GM12878 (cell line): ENCODE measurements at regions not wholly inside any gene's neighbourhood (a gene's known extent, or its start where the extent isn't known, plus 50 kb on each side); places are given as distances from the start of the nearest gene placed in this dataset.
"Not testable (repeated sequence)": the region's sequence is repeated elsewhere in the genome, so short reads cannot be mapped to it uniquely, and the experiment has no call there.

Experiments used
- ATAC-seq: fragments of 200-7000 bp; cut with Tn5 transposase; 3 replicates; pipeline ENCODE4 v1.9.1; 2020; ENCODE audit warnings: mild to moderate bottlenecking, moderate library complexity
- BruUV-seq: library from RNA; stranded (reverse); fragments of 400-500 nt; replicated peaks from 2 replicates; lab custom pipeline; 2021; lab: Mats Ljungman, UMichigan
- CTCF ChIA-PET: fragments of 300-600 bp; sonication (Branson Sonifier 250); formaldehyde crosslinking; extraction: SDS; loops from one replicate; lab custom pipeline; 2021; ENCODE audit warnings: inconsistent platforms; lab: Yijun Ruan, JAX
- POLR2A ChIA-PET: fragments of 350-600 bp; formaldehyde crosslinking; extraction: SDS; loops from one replicate; lab custom pipeline; 2021; ENCODE audit warnings: inconsistent platforms; lab: Charles Lee
- RAD21 ChIA-PET: fragments of 300-600 bp; sonication (Branson Sonifier 250); formaldehyde crosslinking; loops from one replicate; lab custom pipeline; 2023; ENCODE audit warnings: antibody characterized with exemption; ENCODE audit not compliant: unreplicated experiment; lab: Charles Lee
- SMC1A ChIA-PET: fragments of 300-600 bp; sonication (Branson Sonifier 250); formaldehyde crosslinking; loops from one replicate; lab custom pipeline; 2023; ENCODE audit not compliant: unreplicated experiment, uncharacterized antibody; lab: Charles Lee
- DNase-seq: peaks from one replicate; pipeline ENCODE4 v3.0.0-alpha.2; 2011; ENCODE audit warnings: low read depth, low spot score
- FAIRE-seq: peaks from 3 replicates; lab custom pipeline; 2011; peaks lifted over from hg19 to GRCh38; lab: Jason Lieb, UNC
- H2AFZ ChIP-seq: 2 replicates; pipeline ENCODE4 v1.6.0; 2011; ENCODE audit warnings: low read depth, low read length, control low read depth; ENCODE audit not compliant: control insufficient read depth
- H3K27ac ChIP-seq: 2 replicates; pipeline ENCODE4 v1.5.1; 2011; ENCODE audit warnings: control low read depth; ENCODE audit not compliant: control insufficient read depth, insufficient read depth
- H3K27me3 ChIP-seq, 2 experiments: replicated peaks in 1 of 2; 2 replicates each; pipeline versions ENCODE4 v1.6.0 to v1.6.1; 2011; ENCODE audit warnings: low read length in 1 of 2; ENCODE audit not compliant: control insufficient read depth in 2 of 2, insufficient read depth in 2 of 2
- H3K36me3 ChIP-seq, 2 experiments: 2 replicates each; pipeline ENCODE4 v1.5.1; 2011; ENCODE audit warnings: low read length in 1 of 2; ENCODE audit not compliant: control insufficient read depth in 2 of 2, insufficient read depth in 2 of 2
- H3K4me1 ChIP-seq: 2 replicates; pipeline ENCODE4 v1.6.1; 2011; ENCODE audit warnings: mild to moderate bottlenecking, low read length, moderate library complexity, mixed read lengths; ENCODE audit not compliant: control insufficient read depth, insufficient read depth
- H3K4me2 ChIP-seq: 2 replicates; pipeline ENCODE4 v1.6.0; 2011; ENCODE audit warnings: control low read depth; ENCODE audit not compliant: control insufficient read depth, insufficient read depth
- H3K4me3 ChIP-seq: fragments of 200-600 bp; sonication (generic); 2 replicates; pipeline ENCODE4 v1.5.1; 2016
- H3K79me2 ChIP-seq: 2 replicates; pipeline ENCODE4 v1.6.0; 2011; ENCODE audit warnings: low read length; ENCODE audit not compliant: control insufficient read depth, insufficient read depth
- H3K9ac ChIP-seq: 2 replicates; pipeline ENCODE4 v1.8.0; 2011; ENCODE audit warnings: low read length, control low read depth, mixed read lengths; ENCODE audit not compliant: control insufficient read depth, insufficient read depth
- H3K9me3 ChIP-seq: replicated peaks from 3 replicates; pipeline ENCODE4 v1.5.1; 2011; ENCODE audit warnings: mild to moderate bottlenecking, low read length; ENCODE audit not compliant: control insufficient read depth, insufficient read depth
- H4K20me1 ChIP-seq: 2 replicates; pipeline ENCODE4 v1.6.0; 2011; ENCODE audit not compliant: control insufficient read depth, insufficient read depth
- E2F4 ChIP-seq: IDR thresholded peaks from 2 replicates; pipeline ENCODE4 v1.6.1; 2012; ENCODE audit warnings: low read depth, low read length, improper control_type of control experiment
- WGBS: methylation state at CpG from one replicate; pipeline ENCODE4 v1.1.6; 2016; ENCODE audit warnings: low lambda C conversion rate; ENCODE audit not compliant: insufficient replicate concordance, insufficient coverage; ENCODE audit errors: missing lambda C conversion rate; 5-methylcytosine and 5-hydroxymethylcytosine counted together
- in situ Hi-C: fragments of 300-500 bp; cut with MboI; formaldehyde crosslinking; loops from 9 replicates; pipeline ENCODE4 v1.14.3; 2018; ENCODE audit warnings: mixed read lengths
- intact Hi-C: fragments of 100-400 bp; cut with micrococcal nuclease; formaldehyde crosslinking; loops from one replicate; pipeline ENCODE4 v1.14.2; 2022; ENCODE audit not compliant: unreplicated experiment

DNA sequence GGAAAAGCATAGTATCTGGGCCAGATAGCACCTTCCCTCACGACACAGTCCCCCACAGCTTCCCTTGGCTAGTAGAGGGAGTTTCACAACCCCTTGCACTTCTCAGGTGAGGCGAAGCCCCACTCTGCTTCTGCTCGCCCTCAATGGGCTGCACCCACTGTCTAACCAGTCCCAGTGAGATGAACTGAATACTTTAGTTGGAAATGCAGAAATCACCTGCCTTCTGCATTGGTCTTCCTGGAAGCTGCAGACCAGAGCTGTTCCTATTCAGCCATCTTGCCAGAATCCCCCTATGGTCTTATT is 243.2 kb upstream of the FAM78B start:
- intact Hi-C loops (no loop called here), in situ Hi-C loops (no loop called here)
- H2AFZ ChIP-seq = no peak overlapping the region
- no peak overlapping the region for H3K4me2 ChIP-seq
- H3K9me3 ChIP-seq = no peaks in the 10 kb centered on the region
- no peaks in the 10 kb centered on the region for H3K79me2 ChIP-seq
- SMC1A ChIA-PET = no interaction called here
- H3K27me3 ChIP-seq = no peaks in the 10 kb centered on the region
- FAIRE-seq (no peak), DNase-seq (no peak), ATAC-seq (no peak)
- H3K4me1 ChIP-seq = no peaks in the 10 kb centered on the region
- TF ChIP-seq E2F4 = no peak
- H4K20me1 ChIP-seq = no peaks in the 10 kb centered on the region
- POLR2A ChIA-PET = no interaction called here
- no TSS peak for BruUV-seq
- CTCF ChIA-PET = no interaction called here
- H3K36me3 ChIP-seq = no peaks in the 10 kb centered on the region
- 21% methylated on average over 3 of the region's 3 CpGs for WGBS
- no peak overlapping the region for H3K4me3 ChIP-seq
- RAD21 ChIA-PET = no interaction called here
- H3K27ac ChIP-seq = no peak overlapping the region
- H3K9ac ChIP-seq = no peak overlapping the region

GRCh38 chr1:166416831-166417230 is 250.0 kb upstream of the FAM78B start:
- H3K4me3 ChIP-seq, H3K9me3 ChIP-seq, ATAC-seq, FAIRE-seq, POLR2A ChIA-PET, intact Hi-C loops, H3K27ac ChIP-seq, RAD21 ChIA-PET, in situ Hi-C loops, H3K27me3 ChIP-seq, BruUV-seq, CTCF ChIA-PET, H3K9ac ChIP-seq, H3K79me2 ChIP-seq, SMC1A ChIA-PET, H4K20me1 ChIP-seq, H3K36me3 ChIP-seq, DNase-seq, H3K4me1 ChIP-seq, H3K4me2 ChIP-seq, H2AFZ ChIP-seq: not testable (repeated sequence)
- 12% methylated on average over 7 of the region's 7 CpGs for WGBS
